Prostate gland (tissue), 2 donors: ENCODE measurements at regions not wholly inside any gene's neighbourhood (a gene's known extent, or its start where the extent isn't known, plus 50 kb on each side); places are given as distances from the start of the nearest gene placed in this dataset.

Experiments
- CTCF ChIP-seq, 4 experiments: fragments of 200-600 bp in 2 of 4; fragments of 450-650 bp in 2 of 4; sonication (generic) in 2 of 4; IDR thresholded peaks; 1 replicate in 3 of 4; 2 replicates in 1 of 4; pipeline ENCODE4 v1.5.1; 2016 to 2019; ENCODE audit warnings: antibody characterized with exemption in 4 of 4, mild to moderate bottlenecking in 2 of 4, moderate library complexity in 2 of 4
- POLR2A ChIP-seq: fragments of 450-650 bp; IDR thresholded peaks from one replicate; pipeline ENCODE4 v1.6.1; 2016; ENCODE audit warnings: antibody characterized with exemption, mild to moderate bottlenecking
- POLR2AphosphoS5 ChIP-seq: sonication (generic); formaldehyde crosslinking; IDR thresholded peaks from one replicate; pipeline ENCODE4 v1.6.1; 2017; ENCODE audit warnings: antibody characterized with exemption

- no peak for TF ChIP-seq CTCF (IDR thresholded peaks at IDR 0.05)
- no peak for TF ChIP-seq POLR2AphosphoS5
- TF ChIP-seq POLR2A, result no peak
Measured at GRCh38 chr5:11977904-11978303, 73.7 kb upstream of the CTNND2 start.
